Fibroblast of the aortic adventitia (primary cell): ENCODE measurements at regions not wholly inside any gene's neighbourhood (a gene's known extent, or its start where the extent isn't known, plus 50 kb on each side); places are given as distances from the start of the nearest gene placed in this dataset.

Experiments
- DNase-seq: peaks from one replicate; pipeline ENCODE4 v3.0.0-alpha.2; 2010; ENCODE audit warnings: low read depth
- H3K4me3 ChIP-seq: 2 replicates; pipeline ENCODE4 v1.5.1; 2011; ENCODE audit warnings: low read depth, mild to moderate bottlenecking, control low read depth, low read length, moderate library complexity
- TF ChIP-seq, protein P1 (sequence below): IDR thresholded peaks from 2 replicates; pipeline ENCODE4 v1.5.1; 2011; ENCODE audit warnings: mild to moderate bottlenecking, low read length, control low read depth, inconsistent platforms; ENCODE audit not compliant: insufficient read depth

DNA sequence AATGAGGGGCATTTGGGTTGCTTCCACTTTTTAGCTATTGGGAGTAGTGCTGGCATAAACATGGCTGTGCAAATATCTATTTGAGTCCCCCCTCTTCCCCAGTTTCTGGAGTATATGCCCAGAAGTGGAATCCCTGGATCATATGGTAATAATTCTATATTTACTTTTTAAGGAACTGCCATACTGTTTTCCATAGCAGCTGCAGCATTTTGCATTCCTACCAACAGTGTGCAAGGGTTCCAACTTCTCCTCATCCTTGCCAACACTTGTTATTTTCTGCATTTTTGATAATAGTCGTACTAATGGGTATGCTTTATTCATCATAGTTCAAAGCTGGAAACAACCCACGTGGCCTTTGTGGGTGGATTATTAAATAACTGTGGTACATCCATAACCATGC, 883.5 kb downstream of the TBC1D22A start:
- DNase-seq: no peak
- TF ChIP-seq, protein P1, sequence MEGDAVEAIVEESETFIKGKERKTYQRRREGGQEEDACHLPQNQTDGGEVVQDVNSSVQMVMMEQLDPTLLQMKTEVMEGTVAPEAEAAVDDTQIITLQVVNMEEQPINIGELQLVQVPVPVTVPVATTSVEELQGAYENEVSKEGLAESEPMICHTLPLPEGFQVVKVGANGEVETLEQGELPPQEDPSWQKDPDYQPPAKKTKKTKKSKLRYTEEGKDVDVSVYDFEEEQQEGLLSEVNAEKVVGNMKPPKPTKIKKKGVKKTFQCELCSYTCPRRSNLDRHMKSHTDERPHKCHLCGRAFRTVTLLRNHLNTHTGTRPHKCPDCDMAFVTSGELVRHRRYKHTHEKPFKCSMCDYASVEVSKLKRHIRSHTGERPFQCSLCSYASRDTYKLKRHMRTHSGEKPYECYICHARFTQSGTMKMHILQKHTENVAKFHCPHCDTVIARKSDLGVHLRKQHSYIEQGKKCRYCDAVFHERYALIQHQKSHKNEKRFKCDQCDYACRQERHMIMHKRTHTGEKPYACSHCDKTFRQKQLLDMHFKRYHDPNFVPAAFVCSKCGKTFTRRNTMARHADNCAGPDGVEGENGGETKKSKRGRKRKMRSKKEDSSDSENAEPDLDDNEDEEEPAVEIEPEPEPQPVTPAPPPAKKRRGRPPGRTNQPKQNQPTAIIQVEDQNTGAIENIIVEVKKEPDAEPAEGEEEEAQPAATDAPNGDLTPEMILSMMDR: no peak
- H3K4me3 ChIP-seq: no peak overlapping the region

DNA sequence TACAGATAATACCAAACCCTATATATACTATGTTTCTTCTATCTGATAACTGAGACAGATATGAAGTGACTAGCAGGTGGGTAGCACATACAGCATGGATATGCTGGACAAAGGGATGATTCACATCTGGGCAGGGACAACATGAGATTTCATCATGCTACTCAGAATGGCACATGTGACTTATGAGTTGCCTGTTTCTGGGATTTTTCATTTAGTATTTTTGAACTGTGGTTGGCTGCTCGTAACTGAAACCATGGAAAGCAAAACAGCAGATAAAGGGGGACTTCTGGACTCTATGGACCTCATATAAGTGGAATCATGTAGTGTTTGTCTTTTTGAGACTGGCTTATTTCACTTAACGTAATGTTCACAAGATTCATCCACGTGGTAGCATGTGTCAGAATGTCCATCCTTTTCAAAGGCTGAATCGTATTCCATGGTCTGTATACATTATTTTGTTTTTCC, 883.0 kb downstream of the TBC1D22A start:
- TF ChIP-seq, protein P1: no peak
- no peak for DNase-seq
- no peak overlapping the region for H3K4me3 ChIP-seq

DNA sequence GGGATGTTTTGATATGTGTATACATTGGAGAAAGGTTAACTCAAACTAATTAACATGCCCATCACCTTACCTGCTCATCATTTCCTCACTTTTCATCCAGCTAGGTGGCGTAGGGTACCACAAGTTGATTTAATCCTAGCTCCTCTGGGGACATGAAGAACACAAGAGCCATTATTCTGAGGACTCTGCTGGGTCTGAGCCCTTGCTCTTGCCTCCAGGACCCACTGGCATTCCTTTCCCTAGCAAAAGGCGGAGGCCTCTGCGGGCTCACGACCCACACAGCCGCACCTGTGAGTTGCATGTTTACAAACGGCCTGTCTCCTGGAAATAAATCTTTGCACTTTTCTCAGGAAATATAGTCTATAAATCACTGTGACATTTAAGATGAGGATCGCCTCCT, 871.9 kb downstream of the TBC1D22A start:
- TF ChIP-seq, protein P1: no peak
- DNase-seq: no peak
- no peak overlapping the region for H3K4me3 ChIP-seq

DNA sequence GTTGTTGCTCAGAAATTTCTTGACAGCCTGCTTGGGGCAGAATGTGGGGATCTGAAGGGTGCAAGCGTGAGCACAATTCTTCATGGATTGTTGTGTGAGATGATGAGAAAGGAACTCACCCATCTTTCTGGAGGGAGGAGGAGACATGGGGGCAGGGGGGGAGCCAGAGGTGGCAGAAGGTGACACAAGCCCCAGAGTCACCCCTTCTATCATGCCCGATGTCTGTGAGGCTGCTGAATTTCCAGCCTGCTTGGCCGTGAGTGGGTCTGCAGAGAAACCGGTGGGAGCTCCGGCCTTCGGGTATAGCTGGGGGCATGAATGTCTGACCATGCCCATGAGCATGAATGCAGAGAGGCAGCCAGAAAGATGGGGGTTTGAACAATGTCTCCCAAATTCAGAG, 870.7 kb downstream of the TBC1D22A start:
- TF ChIP-seq, protein P1: no peak
- DNase-seq: no peak

DNA sequence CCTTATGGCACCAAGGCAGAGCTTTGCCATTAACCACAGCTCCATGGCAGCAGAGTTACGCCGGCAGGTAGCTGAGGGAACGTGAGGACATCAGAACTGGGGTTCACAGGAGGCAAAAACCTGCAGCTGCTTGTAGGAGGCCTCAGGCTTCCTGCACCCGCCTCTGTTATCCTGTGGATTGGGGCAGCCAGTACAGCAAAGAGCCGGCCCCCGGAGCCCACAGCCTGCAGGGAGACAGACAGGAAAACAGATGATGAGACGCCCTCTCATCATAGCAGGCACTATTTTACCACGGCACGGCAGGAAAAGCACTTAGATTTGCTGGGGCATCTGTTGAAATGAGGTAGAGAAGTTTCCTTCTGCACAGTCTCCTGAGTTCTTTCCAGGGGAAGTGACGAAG, 870.3 kb downstream of the TBC1D22A start:
- TF ChIP-seq, protein P1: no peak
- no peak overlapping the region for H3K4me3 ChIP-seq
- DNase-seq: no peak

More for the DNA sequence above, 870.7 kb downstream of the TBC1D22A start:
- H3K4me3 ChIP-seq: no peak overlapping the region

DNA sequence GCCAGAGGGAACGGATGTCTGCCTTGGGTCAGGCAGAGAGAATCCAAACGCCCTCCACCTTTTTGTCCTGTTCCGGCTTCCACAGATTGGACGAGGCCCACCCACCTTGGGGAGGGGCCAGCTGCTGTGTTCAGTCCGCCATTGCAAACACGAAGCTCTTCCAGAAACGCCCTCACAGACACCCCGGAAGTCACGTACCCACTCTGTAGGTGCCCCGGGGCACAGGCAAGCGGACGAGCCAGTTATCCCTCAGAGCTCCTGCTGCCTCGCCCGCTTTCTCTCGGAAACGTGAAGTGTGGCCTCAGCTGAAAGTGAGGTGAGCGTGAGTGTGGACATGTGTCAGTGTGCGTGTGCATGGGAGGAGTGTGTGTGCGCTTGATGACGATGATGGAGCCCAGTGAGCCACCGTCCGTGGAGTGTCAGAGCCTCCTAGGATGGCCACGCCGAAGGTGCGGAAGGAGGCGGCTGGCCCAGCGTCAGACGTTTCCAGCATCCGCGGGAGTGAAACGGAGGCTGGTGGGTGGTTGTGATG, 869.2 kb downstream of the TBC1D22A start:
- DNase-seq: no peak
- H3K4me3 ChIP-seq: no peak overlapping the region
- TF ChIP-seq, protein P1: no peak

DNA sequence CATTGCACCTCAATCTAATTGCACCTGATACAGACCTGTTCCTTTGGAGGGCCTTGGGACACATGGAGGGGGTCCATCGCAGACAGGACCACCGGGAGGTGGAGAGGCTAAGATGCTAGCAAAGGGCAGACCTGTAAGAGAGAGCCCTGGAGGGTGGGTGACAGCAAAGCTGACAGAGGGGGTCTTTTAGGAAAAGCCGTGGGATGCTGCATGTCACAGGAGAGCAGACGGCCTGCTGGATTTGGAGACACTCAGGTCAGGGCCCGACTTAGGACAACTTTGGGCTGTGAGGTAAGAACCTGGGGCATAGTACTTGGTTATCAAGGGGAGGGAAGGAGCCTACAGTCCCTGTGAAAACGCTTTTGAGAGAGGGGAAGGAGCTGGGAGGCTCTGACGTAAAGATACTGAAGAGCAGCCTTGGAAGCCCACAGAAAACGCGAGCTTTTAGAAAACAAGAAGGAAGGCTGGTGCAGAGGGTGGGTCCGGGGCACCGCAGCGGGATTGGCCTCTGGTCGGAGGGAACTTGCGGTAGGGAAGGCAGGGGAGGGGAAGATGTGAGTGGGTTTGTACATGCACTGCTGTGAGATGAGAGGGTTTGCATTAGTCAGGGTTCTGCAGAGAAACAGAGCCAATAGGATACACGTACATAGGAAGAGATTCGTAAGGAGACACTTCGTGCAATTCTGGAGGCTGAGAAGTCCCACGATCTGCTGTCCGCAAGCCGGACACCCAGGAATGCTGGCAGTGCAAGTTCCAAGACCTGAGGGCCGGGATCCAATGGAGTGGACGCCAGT, 868.5 kb downstream of the TBC1D22A start:
- TF ChIP-seq, protein P1: no peak

More for the DNA sequence above, 868.5 kb downstream of the TBC1D22A start:
- DNase-seq: no peak
- no peak overlapping the region for H3K4me3 ChIP-seq
